NCI-H1694 (cell line): ENCODE measurements at regions not wholly inside any gene's neighbourhood (a gene's known extent, or its start where the extent isn't known, plus 50 kb on each side); places are given as distances from the start of the nearest gene placed in this dataset.

Experiments
- DNase-seq: peaks from one replicate; lab custom pipeline; 2025; lab: John Stamatoyannopoulos, UW

- DNase-seq = peak; percentile 22
These were observed 80.3 kb upstream of the CCDC28A start for GRCh38 chr6:138692978-138693909.

- DNase-seq = no peak
These were observed 78.4 kb upstream of the CCDC28A start for GRCh38 chr6:138695193-138695592.

- DNase-seq = no peak
These were observed 59.1 kb upstream of the CCDC28A start for GRCh38 chr6:138714493-138714892.

- no peak for DNase-seq
These were observed 57.6 kb upstream of the CCDC28A start for GRCh38 chr6:138716013-138716412.

GRCh38 chr6:138716971-138717665, 56.5 kb upstream of the CCDC28A start:
- no peak for DNase-seq

GRCh38 chr6:138719011-138719635, 54.4 kb upstream of the CCDC28A start:
- DNase-seq = no peak

- DNase-seq = no peak
These were observed 53.8 kb upstream of the CCDC28A start for GRCh38 chr6:138719744-138720143.

- DNase-seq = no peak
These were observed 50.9 kb upstream of the CCDC28A start for GRCh38 chr6:138722425-138723371.
